Activated naive CD8-positive, alpha-beta T cell treated with anti-CD3 and anti-CD28 coated beads, Interleukin-2, amount 50 U/mL, for 16 hours (primary cell): ENCODE measurements at regions not wholly inside any gene's neighbourhood (a gene's known extent, or its start where the extent isn't known, plus 50 kb on each side); places are given as distances from the start of the nearest gene placed in this dataset.
A peak's percentile ranks its signal among the peaks of the same experiment; 100 is the strongest.

Source experiments
- DNase-seq: peaks from one replicate; pipeline ENCODE4 v3.0.0-alpha.2; 2020; ENCODE audit warnings: low read depth, low spot score

GRCh38 chr3:188940573-188940932, 231.2 kb upstream of the TPRG1 start:
- no peak for DNase-seq

DNA sequence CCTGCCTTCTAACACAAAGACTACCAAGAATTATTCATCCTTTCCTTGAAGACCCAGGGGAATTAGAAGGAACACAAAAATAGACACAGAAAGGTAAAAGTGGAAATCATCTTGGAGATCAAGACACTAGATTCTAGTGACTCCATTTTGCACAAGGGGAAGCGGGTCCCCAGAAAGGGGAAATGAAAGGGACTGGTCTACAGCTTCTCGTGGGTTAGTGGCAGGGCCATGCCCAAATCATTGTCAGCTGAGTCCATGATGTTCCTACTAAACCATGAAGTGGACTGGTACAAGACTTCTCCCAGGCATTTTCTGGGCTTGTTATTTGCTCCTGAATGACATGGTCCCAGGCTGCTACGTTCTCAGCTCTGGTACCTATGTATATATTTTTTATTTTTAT, 230.7 kb upstream of the TPRG1 start:
- no peak for DNase-seq

- no peak for DNase-seq
Measured at GRCh38 chr3:188942191-188942590, 229.6 kb upstream of the TPRG1 start.

GRCh38 chr3:188943591-188943990, 228.2 kb upstream of the TPRG1 start:
- no peak for DNase-seq

DNA sequence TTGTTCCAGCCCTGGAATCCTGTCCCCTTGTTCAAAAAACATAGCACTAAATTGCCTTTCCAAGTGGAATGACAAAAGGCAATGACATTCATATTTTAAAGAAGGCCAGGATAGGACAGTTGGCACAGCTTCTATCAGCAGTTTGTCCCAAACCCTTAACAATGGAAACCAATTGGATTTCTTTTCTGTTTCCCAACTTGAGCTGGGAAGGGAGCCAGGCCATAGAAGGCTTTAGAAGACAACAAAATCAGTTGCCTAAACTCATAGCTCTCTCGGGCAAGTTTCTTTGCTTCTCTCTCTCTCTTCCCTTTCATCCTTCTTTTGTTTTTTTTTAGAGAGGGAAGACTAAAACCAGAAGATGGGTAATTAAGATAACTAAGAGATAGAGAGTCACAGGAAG, 227.7 kb upstream of the TPRG1 start:
- DNase-seq: no peak

DNA sequence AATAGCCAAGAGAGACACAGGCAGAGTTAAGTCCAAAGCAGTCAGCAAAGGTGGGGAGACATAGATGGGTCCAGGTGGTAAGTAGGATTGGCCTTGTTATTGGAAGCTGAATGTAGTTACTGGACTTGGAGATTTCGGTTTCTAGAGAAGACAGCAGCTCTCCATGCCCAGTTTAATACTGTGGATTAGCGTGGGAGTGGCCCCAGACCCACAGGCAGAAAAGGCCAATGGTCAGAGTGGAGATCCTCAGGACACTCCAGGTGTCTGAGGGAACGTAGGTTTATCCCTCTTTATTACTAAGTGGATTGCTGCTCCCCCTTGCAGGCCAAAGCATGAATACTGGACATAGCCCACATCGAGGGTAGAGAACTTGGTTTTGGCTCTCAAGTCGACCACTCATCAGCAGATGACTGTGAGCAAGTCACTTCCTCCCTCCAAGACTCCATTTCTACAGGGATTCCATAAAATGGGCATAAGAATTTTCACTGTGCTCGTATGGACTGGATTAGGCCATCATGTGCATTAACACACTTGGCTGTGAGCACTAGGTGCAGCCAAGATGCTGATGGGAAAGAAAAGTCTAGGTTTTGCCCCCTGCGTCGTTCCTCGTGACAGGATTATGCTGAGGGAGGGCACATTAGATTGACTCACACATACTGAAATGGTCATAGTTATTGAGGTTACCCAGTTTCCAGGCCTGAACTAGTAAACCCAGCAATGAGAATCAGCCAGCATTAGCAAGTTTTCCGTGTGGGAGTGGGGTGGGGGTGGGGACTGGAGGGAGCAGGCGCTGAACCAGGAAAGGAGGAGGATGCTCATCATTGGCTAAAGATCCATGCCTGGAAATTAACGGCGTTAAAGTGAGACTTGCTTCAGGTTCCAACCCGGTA, 225.2 kb upstream of the TPRG1 start:
- DNase-seq: no peak

DNA sequence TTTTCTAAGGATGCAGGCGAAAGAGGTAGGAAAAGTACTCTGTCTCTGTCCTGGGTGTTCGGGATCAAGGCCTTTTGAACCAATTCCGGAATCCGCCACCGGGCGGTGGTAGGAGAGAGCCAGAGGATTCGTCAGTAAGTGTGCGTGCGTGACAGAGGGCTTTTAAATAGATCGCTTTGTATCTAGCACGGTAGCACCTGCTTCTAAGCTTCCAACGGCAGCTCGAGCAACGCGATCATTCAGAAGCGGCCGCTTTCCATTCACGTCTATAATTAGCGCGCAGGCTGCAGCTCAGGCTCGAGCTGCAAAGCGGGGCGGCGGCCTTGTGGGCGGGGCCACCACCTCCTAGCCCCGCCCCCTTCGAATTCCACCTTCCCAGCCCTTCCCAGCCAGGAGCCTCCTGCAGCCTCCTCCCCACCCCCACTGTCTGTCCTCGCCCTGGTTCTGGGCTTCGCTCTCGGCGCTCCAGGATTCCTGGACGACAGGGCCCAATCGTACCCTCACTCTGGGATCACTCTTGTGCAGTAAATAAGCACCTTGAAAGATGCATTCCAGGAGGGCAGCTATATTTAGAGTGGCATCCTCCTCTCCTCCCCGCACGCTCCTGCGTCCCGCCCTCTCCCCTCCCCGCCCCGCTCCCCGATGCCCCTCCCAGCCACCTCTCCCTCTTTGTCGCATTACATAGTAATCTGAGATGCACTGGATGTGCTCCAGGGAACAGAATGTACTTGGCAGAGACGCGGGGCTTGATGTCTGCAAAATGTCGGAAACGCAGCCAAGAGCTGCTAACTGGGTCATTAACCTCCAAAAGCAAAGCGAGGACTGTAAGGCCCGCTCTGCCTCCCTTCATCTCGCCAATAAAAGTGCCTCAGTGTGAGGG, 224.1 kb upstream of the TPRG1 start:
- no peak for DNase-seq

- no peak for DNase-seq
Measured at GRCh38 chr3:188948281-188948996, 223.3 kb upstream of the TPRG1 start.

- DNase-seq: no peak
Measured at GRCh38 chr3:188948997-188949389, 222.8 kb upstream of the TPRG1 start.

DNA sequence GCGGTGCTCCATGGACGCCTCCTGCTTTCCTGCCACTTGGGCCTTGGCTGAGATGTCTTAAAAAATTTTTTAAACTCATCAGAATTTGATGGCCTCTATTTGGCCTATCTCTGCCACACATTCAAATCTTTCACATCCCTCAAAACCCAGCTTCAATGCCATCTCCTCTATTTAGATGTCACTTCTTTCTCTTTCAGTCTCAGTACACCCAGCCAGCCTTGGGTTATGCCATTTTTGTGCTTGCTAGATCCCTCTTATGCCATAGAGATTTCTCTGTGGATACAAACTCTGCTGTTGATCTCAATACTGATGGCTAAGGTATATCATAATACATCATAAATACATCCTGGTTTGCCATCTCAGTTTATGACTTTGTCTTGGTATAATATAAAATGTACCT, 222.3 kb upstream of the TPRG1 start:
- no peak for DNase-seq

DNA sequence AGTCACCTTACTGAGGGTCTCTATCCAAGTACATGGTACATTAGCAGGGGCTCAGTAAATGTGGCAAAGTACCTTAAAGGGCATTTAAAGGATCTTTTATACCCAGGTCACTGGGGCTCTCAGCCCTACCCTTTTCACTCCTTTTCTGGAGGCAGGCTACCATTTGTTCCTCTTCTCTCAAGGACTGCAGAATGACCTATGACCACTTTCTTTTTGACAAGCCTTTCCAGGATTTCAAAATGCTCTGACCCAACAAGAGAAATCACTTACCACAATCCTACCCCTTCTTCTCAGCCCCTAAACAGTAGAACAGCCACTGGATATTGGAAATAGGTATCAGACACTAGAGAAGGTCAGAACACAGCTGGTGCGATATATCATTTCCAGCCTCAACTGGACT, 221.8 kb upstream of the TPRG1 start:
- DNase-seq: no peak

DNA sequence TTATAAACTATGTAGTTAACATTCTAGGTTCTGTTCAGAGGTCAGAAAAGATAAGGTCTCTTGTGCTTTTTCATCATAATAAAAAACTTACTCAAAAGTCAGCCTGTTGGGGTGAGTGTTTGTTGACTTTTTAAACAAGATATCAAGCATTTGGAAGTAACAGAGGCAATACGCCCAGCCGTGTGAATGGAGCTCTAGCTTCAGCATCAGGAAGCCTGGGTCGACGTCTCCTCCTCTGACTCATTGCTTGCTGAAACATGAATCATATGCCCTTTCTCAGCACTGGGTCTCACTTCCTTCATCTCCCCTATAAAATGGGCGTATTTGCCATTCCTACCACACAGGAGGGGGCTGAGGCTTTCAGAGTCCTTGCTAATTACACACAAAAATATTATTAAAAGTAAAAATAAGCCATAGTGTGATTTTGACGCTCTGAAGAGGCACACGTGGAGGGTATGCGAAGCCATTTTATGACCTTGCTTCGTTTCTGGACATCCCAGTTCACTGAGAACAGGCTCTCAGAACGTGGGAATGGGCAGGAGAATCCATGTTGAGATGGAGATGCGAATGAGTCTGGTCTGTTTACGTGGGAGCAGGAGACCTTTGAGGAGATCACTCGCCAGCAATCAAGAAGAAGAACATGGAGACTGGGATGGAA, 220.8 kb upstream of the TPRG1 start:
- DNase-seq: no peak

DNA sequence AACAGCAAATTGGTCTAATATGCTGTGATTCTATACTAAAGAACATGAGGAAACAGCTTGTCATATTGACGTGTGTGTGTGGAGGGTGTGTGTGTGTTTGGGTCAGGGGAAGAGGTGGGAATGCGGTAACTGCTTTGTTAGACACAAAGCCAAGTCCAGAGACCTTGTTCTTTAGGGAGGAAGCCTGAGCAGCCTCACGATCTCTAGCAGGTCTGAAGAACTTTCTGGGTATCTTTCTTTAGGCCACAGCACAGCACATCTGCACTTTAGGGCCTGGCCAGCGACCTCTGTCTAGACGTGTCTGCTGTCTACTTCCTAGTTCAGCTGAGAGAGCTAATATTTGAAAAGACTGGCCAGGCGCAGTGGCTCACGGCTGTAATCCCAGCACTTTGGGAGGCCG, 220.0 kb upstream of the TPRG1 start:
- DNase-seq: no peak

DNA sequence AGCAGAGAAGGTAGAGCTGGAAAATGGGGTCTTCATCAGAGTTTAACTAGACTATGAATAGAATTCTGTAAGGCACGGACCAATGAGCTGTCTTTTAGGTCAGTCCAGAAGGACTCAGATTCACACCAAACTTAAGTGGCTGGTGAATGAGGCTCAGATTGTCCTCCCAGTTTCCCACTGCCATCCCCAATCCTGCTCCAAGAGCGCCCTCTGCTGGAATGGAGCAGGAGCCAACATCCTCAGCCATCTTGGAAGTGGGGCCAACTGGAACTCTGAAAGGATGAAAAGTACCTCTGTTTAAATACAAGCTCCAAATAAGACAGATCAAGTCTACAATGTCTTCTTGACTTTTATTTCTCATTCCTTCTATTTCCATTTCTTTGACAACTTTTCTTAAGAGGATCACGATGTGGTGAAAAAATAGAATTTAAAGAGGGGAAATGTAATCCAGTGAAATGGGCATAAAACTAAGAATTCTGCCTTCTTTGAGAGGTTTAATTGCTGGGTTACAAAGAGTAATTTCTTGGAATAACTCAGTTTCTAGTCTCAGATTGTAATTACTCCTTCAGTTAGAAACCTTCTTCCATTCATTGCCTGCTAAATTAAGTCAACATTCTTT, 217.1 kb upstream of the TPRG1 start:
- peak; percentile 64 for DNase-seq

GRCh38 chr3:188955919-188956318, 215.9 kb upstream of the TPRG1 start:
- DNase-seq: no peak

- DNase-seq: no peak
Measured at GRCh38 chr3:188956839-188957489, 214.8 kb upstream of the TPRG1 start.

- DNase-seq: no peak
Measured at GRCh38 chr3:188959013-188959412, 212.8 kb upstream of the TPRG1 start.

GRCh38 chr3:188962253-188963247, 209.2 kb upstream of the TPRG1 start:
- DNase-seq: no peak

DNA sequence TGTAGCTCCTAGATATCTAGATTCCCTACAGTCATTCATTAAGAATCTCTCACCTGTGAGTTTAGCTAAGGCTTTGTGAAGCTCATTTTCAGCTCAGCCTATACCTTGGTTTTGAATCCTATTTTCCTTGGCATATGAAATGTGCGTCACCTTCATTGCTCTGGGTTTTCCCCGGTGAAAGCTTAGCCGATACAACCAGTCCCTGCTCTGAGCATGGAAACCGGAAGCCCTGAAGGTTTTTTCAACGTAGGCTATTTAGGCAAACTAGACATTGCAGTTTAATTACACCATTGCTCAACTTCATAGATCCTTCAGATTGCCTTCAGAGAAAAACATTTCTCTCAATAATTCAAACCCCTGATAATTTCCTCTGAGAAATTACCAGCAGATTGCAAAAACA, 206.8 kb upstream of the TPRG1 start:
- DNase-seq: no peak
